ENCODE measurements at regions not wholly inside any gene's neighbourhood (a gene's known extent, or its start where the extent isn't known, plus 50 kb on each side); places are given as distances from the start of the nearest gene placed in this dataset.

DNA sequence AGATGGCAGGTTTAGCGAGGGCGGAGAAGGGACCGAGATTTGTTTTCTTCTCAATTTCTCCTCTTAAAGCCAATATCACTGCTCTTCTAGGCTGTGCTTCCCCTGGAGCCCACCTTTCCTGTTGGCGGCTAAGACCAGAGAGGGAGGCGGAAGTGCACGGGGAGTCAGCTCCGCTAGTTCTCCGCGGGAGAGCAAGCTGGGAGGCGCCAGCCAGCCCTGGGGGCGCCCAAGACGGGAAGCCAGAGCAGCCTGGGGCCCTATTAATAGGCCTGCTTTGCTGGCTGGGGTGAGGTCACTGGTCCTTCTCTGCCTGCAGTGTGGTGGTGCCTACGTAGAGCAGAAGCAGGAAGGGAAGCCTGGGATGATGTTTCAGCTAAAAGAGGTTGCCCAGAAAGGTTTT is 61.6 kb downstream of the LSM5 start:
- no peak for TF ChIP-seq CTCF (IDR thresholded peaks at IDR 0.05; ENCODE audit: low read depth, low read length)
- no peak overlapping the region for H3K4me3 ChIP-seq (ENCODE audit: low read depth, low read length)

DNA sequence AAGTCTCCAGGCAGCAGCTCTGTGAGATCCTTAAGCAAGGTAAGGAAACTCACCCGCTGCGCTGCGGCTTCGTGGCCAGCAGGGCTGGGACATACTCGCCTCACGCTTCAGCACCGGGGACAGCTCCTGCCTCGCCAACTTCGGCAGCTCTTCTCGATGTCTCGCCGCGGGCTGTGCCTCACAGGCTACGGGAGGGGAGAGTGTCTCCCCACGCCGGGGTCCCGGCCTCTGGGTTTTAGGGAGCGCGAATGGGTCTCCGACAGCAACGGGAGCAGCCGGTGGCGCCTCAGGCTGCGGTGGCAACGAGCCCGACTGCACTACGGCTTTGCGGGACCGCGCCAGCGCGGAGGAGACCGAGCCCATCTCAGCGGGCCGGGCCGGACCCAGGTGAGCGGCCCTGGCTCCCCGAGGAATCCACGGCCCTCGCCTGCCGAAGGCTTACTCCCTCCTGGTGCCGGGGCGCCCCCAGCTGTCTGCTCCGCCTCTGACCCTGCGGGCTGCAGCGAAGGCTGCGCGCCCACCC is 62.4 kb downstream of the LSM5 start:
- TF ChIP-seq CTCF (IDR thresholded peaks at IDR 0.05; ENCODE audit: low read depth, low read length) = no peak
- no peak overlapping the region for H3K4me3 ChIP-seq (ENCODE audit: low read depth, low read length)

DNA sequence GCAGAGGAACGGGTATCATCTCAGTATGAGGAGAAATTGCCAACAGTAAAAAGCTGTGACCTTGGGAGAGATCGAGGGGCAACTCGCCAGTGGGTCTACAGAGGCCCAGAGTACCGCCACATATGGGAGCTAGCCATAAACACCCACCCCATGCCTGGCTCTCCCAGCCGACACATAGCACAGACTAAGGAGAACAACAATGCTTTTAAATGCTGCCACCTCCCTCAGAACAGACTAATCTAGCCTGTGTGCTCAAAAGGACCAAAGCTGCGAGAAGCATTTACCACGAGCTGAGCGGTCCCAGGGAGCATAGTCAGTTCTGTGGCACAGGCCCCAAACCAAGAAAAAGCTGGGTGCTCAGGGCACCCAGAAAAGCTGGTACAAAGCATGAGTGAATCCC is 73.3 kb downstream of the LSM5 start:
- TF ChIP-seq CTCF (IDR thresholded peaks at IDR 0.05; ENCODE audit: low read depth, low read length) = no peak
- no peak overlapping the region for H3K4me3 ChIP-seq (ENCODE audit: low read depth, low read length)

GRCh38 chr7:32415936-32416335 is 74.2 kb downstream of the LSM5 start:
- no peak for TF ChIP-seq CTCF (IDR thresholded peaks at IDR 0.05; ENCODE audit: low read depth, low read length)
- H3K4me3 ChIP-seq (ENCODE audit: low read depth, low read length) = no peak overlapping the region

GRCh38 chr7:32415519-32415918 is 74.7 kb downstream of the LSM5 start:
- no peak overlapping the region for H3K4me3 ChIP-seq (ENCODE audit: low read depth, low read length)
- TF ChIP-seq CTCF (IDR thresholded peaks at IDR 0.05; ENCODE audit: low read depth, low read length) = no peak

DNA sequence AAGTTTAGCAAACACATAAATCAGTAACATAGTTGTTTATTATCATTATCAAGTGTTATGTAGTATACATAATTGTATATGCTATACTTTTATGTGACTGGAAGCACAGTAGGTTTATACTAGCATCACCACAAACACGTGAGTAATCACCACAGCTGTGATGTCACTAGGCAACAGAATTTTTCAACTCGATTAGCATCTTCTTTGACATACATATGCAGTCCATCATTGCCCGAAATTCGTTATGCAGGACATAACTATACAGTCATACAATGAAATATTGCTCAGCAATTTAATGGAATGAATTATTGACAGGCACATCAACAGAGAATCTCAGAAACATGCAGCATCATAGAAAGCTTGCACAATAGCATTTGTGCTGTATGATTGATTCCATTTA is 77.7 kb downstream of the LSM5 start:
- TF ChIP-seq CTCF (IDR thresholded peaks at IDR 0.05; ENCODE audit: low read depth, low read length) = no peak
- H3K4me3 ChIP-seq (ENCODE audit: low read depth, low read length) = no peak overlapping the region

GRCh38 chr7:32410545-32410944 is 79.6 kb downstream of the LSM5 start:
- TF ChIP-seq CTCF (IDR thresholded peaks at IDR 0.05; ENCODE audit: low read depth, low read length) = no peak
- H3K4me3 ChIP-seq (ENCODE audit: low read depth, low read length) = no peak overlapping the region
